ENCODE measurements at regions not wholly inside any gene's neighbourhood (a gene's known extent, or its start where the extent isn't known, plus 50 kb on each side); places are given as distances from the start of the nearest gene placed in this dataset.

- TF ChIP-seq POLR2AphosphoS5 (IDR thresholded peaks at IDR 0.05) = no peak
- no peak for TF ChIP-seq CTCF (IDR thresholded peaks at IDR 0.05 in 8 of 11, conservative IDR thresholded peaks at IDR 0.05 in 3 of 11)
- TF ChIP-seq POLR2A (IDR thresholded peaks at IDR 0.05) = no peak
These were observed 246.1 kb downstream of the FSIP2 start for GRCh38 chr2:185984670-185985069.

Data from spleen (tissue), 7 donors.